HepG2 (cell line): ENCODE measurements at regions not wholly inside any gene's neighbourhood (a gene's known extent, or its start where the extent isn't known, plus 50 kb on each side); places are given as distances from the start of the nearest gene placed in this dataset.

ENCODE experiments used
- JDP2 ChIP-seq: sonication (generic); formaldehyde crosslinking; IDR thresholded peaks from 2 replicates; pipeline ENCODE4 v1.8.1; 2022; ENCODE audit warnings: missing genetic modification reagents, borderline replicate concordance
- KLF15 ChIP-seq: sonication (generic); formaldehyde crosslinking; IDR thresholded peaks from 2 replicates; pipeline ENCODE4 v1.8.1; 2023; ENCODE audit warnings: borderline replicate concordance, mild to moderate bottlenecking, inconsistent platforms, missing genetic modification reagents, mixed read lengths
- MAFG ChIP-seq: sonication (generic); formaldehyde crosslinking; IDR thresholded peaks from 2 replicates; pipeline ENCODE4 v1.5.1; 2020; ENCODE audit warnings: mild to moderate bottlenecking, missing genetic modification reagents
- RFX5 ChIP-seq: IDR thresholded peaks from 2 replicates; pipeline ENCODE4 v1.6.1; 2011; ENCODE audit warnings: low read depth, low read length, improper control_type of control experiment
- RORA ChIP-seq: sonication (generic); formaldehyde crosslinking; IDR thresholded peaks from 2 replicates; pipeline ENCODE4 v1.5.0; 2020; ENCODE audit warnings: mild to moderate bottlenecking, missing genetic modification reagents, moderate library complexity
- TEAD2 ChIP-seq: sonication (generic); formaldehyde crosslinking; IDR thresholded peaks from 2 replicates; pipeline ENCODE4 v1.9.0; 2021; ENCODE audit warnings: missing genetic modification reagents
- TRIM22 ChIP-seq: fragments of 450-650 bp; IDR thresholded peaks from 2 replicates; pipeline ENCODE4 v1.6.1; 2017
- ZSCAN9 ChIP-seq: IDR thresholded peaks from 2 replicates; pipeline ENCODE4 v1.6.1; 2016; ENCODE audit warnings: borderline replicate concordance
- TF ChIP-seq, protein P1 (sequence below): sonication (generic); formaldehyde crosslinking; IDR thresholded peaks from 2 replicates; pipeline ENCODE4 v1.4.0; 2020; ENCODE audit warnings: mild to moderate bottlenecking, missing genetic modification reagents
- TF ChIP-seq, protein P2 (sequence below): sonication (generic); formaldehyde crosslinking; IDR thresholded peaks from 2 replicates; pipeline ENCODE4 v1.4.0; 2020; ENCODE audit warnings: missing genetic modification reagents

GRCh38 chr9:82456642-82457041 lies 468.1 kb downstream of the SPATA31D1 start (continued):
- TF ChIP-seq, protein P1, sequence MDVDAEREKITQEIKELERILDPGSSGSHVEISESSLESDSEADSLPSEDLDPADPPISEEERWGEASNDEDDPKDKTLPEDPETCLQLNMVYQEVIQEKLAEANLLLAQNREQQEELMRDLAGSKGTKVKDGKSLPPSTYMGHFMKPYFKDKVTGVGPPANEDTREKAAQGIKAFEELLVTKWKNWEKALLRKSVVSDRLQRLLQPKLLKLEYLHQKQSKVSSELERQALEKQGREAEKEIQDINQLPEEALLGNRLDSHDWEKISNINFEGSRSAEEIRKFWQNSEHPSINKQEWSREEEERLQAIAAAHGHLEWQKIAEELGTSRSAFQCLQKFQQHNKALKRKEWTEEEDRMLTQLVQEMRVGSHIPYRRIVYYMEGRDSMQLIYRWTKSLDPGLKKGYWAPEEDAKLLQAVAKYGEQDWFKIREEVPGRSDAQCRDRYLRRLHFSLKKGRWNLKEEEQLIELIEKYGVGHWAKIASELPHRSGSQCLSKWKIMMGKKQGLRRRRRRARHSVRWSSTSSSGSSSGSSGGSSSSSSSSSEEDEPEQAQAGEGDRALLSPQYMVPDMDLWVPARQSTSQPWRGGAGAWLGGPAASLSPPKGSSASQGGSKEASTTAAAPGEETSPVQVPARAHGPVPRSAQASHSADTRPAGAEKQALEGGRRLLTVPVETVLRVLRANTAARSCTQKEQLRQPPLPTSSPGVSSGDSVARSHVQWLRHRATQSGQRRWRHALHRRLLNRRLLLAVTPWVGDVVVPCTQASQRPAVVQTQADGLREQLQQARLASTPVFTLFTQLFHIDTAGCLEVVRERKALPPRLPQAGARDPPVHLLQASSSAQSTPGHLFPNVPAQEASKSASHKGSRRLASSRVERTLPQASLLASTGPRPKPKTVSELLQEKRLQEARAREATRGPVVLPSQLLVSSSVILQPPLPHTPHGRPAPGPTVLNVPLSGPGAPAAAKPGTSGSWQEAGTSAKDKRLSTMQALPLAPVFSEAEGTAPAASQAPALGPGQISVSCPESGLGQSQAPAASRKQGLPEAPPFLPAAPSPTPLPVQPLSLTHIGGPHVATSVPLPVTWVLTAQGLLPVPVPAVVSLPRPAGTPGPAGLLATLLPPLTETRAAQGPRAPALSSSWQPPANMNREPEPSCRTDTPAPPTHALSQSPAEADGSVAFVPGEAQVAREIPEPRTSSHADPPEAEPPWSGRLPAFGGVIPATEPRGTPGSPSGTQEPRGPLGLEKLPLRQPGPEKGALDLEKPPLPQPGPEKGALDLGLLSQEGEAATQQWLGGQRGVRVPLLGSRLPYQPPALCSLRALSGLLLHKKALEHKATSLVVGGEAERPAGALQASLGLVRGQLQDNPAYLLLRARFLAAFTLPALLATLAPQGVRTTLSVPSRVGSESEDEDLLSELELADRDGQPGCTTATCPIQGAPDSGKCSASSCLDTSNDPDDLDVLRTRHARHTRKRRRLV, result no peak
- TF ChIP-seq, protein P2, sequence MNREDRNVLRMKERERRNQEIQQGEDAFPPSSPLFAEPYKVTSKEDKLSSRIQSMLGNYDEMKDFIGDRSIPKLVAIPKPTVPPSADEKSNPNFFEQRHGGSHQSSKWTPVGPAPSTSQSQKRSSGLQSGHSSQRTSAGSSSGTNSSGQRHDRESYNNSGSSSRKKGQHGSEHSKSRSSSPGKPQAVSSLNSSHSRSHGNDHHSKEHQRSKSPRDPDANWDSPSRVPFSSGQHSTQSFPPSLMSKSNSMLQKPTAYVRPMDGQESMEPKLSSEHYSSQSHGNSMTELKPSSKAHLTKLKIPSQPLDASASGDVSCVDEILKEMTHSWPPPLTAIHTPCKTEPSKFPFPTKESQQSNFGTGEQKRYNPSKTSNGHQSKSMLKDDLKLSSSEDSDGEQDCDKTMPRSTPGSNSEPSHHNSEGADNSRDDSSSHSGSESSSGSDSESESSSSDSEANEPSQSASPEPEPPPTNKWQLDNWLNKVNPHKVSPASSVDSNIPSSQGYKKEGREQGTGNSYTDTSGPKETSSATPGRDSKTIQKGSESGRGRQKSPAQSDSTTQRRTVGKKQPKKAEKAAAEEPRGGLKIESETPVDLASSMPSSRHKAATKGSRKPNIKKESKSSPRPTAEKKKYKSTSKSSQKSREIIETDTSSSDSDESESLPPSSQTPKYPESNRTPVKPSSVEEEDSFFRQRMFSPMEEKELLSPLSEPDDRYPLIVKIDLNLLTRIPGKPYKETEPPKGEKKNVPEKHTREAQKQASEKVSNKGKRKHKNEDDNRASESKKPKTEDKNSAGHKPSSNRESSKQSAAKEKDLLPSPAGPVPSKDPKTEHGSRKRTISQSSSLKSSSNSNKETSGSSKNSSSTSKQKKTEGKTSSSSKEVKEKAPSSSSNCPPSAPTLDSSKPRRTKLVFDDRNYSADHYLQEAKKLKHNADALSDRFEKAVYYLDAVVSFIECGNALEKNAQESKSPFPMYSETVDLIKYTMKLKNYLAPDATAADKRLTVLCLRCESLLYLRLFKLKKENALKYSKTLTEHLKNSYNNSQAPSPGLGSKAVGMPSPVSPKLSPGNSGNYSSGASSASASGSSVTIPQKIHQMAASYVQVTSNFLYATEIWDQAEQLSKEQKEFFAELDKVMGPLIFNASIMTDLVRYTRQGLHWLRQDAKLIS (CRISPR knock-in tag), result no peak
- no peak for TF ChIP-seq MAFG (CRISPR knock-in tag)
- TF ChIP-seq TRIM22, result no peak
- no peak for TF ChIP-seq RORA
- TF ChIP-seq KLF15 (CRISPR knock-in tag), result no peak
- TF ChIP-seq TEAD2 (CRISPR knock-in tag), result no peak
- TF ChIP-seq JDP2 (CRISPR knock-in tag), result no peak
- no peak for TF ChIP-seq ZSCAN9 (CRISPR knock-in tag)
- TF ChIP-seq RFX5, result no peak
